GM19395 (cell line): ENCODE measurements at regions not wholly inside any gene's neighbourhood (a gene's known extent, or its start where the extent isn't known, plus 50 kb on each side); places are given as distances from the start of the nearest gene placed in this dataset.
"Not testable (repeated sequence)": the region's sequence is repeated elsewhere in the genome, so short reads cannot be mapped to it uniquely, and the experiment has no call there.

Source experiments
- ATAC-seq: cut with Tn5 transposase; IDR thresholded peaks from one replicate; pipeline ENCODE4 v1.9.1; 2021; ENCODE audit warnings: mild to moderate bottlenecking, moderate library complexity; ENCODE audit not compliant: unreplicated experiment

GRCh38 chr10:3331187-3331586 lies 158.6 kb upstream of the PITRM1 start:
- ATAC-seq, result no peak

GRCh38 chr10:3330663-3331062 lies 158.1 kb upstream of the PITRM1 start:
- ATAC-seq, result no peak

GRCh38 chr10:3325954-3326750 lies 153.6 kb upstream of the PITRM1 start:
- no peak for ATAC-seq

GRCh38 chr10:3324612-3325038 lies 152.0 kb upstream of the PITRM1 start:
- ATAC-seq, result no peak

- no peak for ATAC-seq
These were observed 151.4 kb upstream of the PITRM1 start for GRCh38 chr10:3323865-3324498.

GRCh38 chr10:3321123-3321522 lies 148.5 kb upstream of the PITRM1 start:
- no peak for ATAC-seq

- no peak for ATAC-seq
These were observed 147.2 kb upstream of the PITRM1 start for GRCh38 chr10:3319811-3320226.

GRCh38 chr10:3318480-3318807 lies 145.9 kb upstream of the PITRM1 start:
- not testable (repeated sequence) for ATAC-seq

GRCh38 chr10:3317553-3318479 lies 145.2 kb upstream of the PITRM1 start:
- not testable (repeated sequence) for ATAC-seq

- ATAC-seq, result not testable (repeated sequence)
These were observed 142.0 kb upstream of the PITRM1 start for GRCh38 chr10:3314445-3315085.

- ATAC-seq, result not testable (repeated sequence)
These were observed 141.3 kb upstream of the PITRM1 start for GRCh38 chr10:3313784-3314444.

- ATAC-seq, result no peak
These were observed 139.9 kb upstream of the PITRM1 start for GRCh38 chr10:3312403-3312940.

GRCh38 chr10:3310016-3310784 lies 137.6 kb upstream of the PITRM1 start:
- ATAC-seq, result no peak

- no peak for ATAC-seq
These were observed 133.5 kb upstream of the PITRM1 start for GRCh38 chr10:3306050-3306449.

GRCh38 chr10:3295582-3296151 lies 123.1 kb upstream of the PITRM1 start:
- ATAC-seq, result no peak

GRCh38 chr10:3294919-3295581 lies 122.5 kb upstream of the PITRM1 start:
- ATAC-seq, result no peak

- ATAC-seq, result no peak
These were observed 121.2 kb upstream of the PITRM1 start for GRCh38 chr10:3293581-3294431.

- no peak for ATAC-seq
These were observed 120.1 kb upstream of the PITRM1 start for GRCh38 chr10:3292636-3293035.
